ENCODE measurements at regions not wholly inside any gene's neighbourhood (a gene's known extent, or its start where the extent isn't known, plus 50 kb on each side); places are given as distances from the start of the nearest gene placed in this dataset.

- Histone ChIP-seq H3K27ac (no peak overlapping the region), H3K4me1 (peaks cover 16 to 32% (median 19%) of the 10 kb centered on the region in 3 donors), H3K9me3 (no peaks in the 10 kb centered on the region), H3K36me3 (no peaks in the 10 kb centered on the region), H3K27me3 (peaks cover 16 to 84% (median 21%) of the 10 kb centered on the region in 4 donors), H3K4me3 (no peak overlapping the region)
- no peak for TF ChIP-seq POLR2A (IDR thresholded peaks at IDR 0.05)
- TF ChIP-seq CTCF (IDR thresholded peaks at IDR 0.05) = no peak
- WGBS, 2 donors = 63 to 68% methylated on average over 5 of the region's 5 CpGs
- intact Hi-C loops (cut with DNase I) = loop anchor here (5.0 to 10.0 kb wide), 2 partner anchors 187 to 599 kb away; no protein-coding TSS in a partner anchor
- no peak for DNase-seq
Observed at GRCh38 chr4:41883988-41884734, 51.1 kb upstream of the TMEM33 start.

- H3K4me1 ChIP-seq = peaks cover 16 to 32% (median 19%) of the 10 kb centered on the region in 3 donors
- no peaks in the 10 kb centered on the region for H3K9me3 ChIP-seq
- H3K4me3 ChIP-seq = peak overlapping the region in 3 of 4 donors; percentile 25 to 62 (median 42)
- no peaks in the 10 kb centered on the region for H3K36me3 ChIP-seq
- intact Hi-C loops (cut with DNase I) = loop anchor here (5.0 to 10.0 kb wide), 2 partner anchors 185 to 598 kb away; no protein-coding TSS in a partner anchor
- H3K27me3 ChIP-seq = peaks cover 16 to 98% (median 25%) of the 10 kb centered on the region in 4 donors
- no peak for DNase-seq
- 14 to 16% methylated on average over 34 of the region's 34 CpGs for WGBS, 2 donors
- no peak for TF ChIP-seq POLR2A (IDR thresholded peaks at IDR 0.05)
- TF ChIP-seq CTCF (IDR thresholded peaks at IDR 0.05) = peak; percentile 67 to 95 (median 80)
- no peak overlapping the region for H3K27ac ChIP-seq
Observed at GRCh38 chr4:41882625-41883347, 52.4 kb upstream of the TMEM33 start.

GRCh38 chr4:41881981-41882624 lies 53.1 kb upstream of the TMEM33 start:
- intact Hi-C loops (cut with DNase I) = loop anchor here (5.0 to 10.0 kb wide), 2 partner anchors 185 to 597 kb away; no protein-coding TSS in a partner anchor
- H3K27me3 ChIP-seq = peaks cover 16 to 98% (median 25%) of the 10 kb centered on the region in 4 donors
- no peak for TF ChIP-seq POLR2A (IDR thresholded peaks at IDR 0.05)
- TF ChIP-seq CTCF (IDR thresholded peaks at IDR 0.05) = no peak

GRCh38 chr4:41880840-41881831 lies 54.1 kb upstream of the TMEM33 start:
- WGBS, 2 donors = 4 to 13% methylated on average over 30 to 33 of the region's 79 CpGs
- Histone ChIP-seq H3K4me3 (peak overlapping the region; percentile 11 to 62 (median 34)), H3K36me3 (no peaks in the 10 kb centered on the region), H3K27me3 (peaks cover 16 to 98% (median 25%) of the 10 kb centered on the region in 4 donors), H3K27ac (no peak overlapping the region), H3K9me3 (no peaks in the 10 kb centered on the region), H3K4me1 (peaks cover 16 to 32% (median 19%) of the 10 kb centered on the region in 3 donors)
- TF ChIP-seq CTCF (IDR thresholded peaks at IDR 0.05) (no peak), POLR2A (IDR thresholded peaks at IDR 0.05) (no peak)
- no peak for DNase-seq
- intact Hi-C loops (cut with DNase I) = loop anchor here (5.0 to 10.0 kb wide), 2 partner anchors 184 to 596 kb away; no protein-coding TSS in a partner anchor

More at GRCh38 chr4:41881981-41882624, 53.1 kb upstream of the TMEM33 start:
- H3K36me3 ChIP-seq = no peaks in the 10 kb centered on the region
- peak overlapping the region in 3 of 4 donors; percentile 25 to 62 (median 42) for H3K4me3 ChIP-seq
- DNase-seq = no peak
- WGBS, 2 donors = 0 to 5% methylated on average over 3 to 7 of the region's 53 CpGs
- peaks cover 16 to 32% (median 19%) of the 10 kb centered on the region in 3 donors for H3K4me1 ChIP-seq
- H3K27ac ChIP-seq = no peak overlapping the region
- no peaks in the 10 kb centered on the region for H3K9me3 ChIP-seq

Measured in esophagus squamous epithelium (tissue), 5 donors.